CD14-positive monocyte (primary cell): ENCODE measurements at regions not wholly inside any gene's neighbourhood (a gene's known extent, or its start where the extent isn't known, plus 50 kb on each side); places are given as distances from the start of the nearest gene placed in this dataset.

ENCODE experiments used
- DNase-seq, 3 donors: peaks; one replicate each; pipeline ENCODE4 v3.0.0-alpha.2; 2011 to 2022
- H2AFZ ChIP-seq: 2 replicates; pipeline ENCODE4 v1.6.0; 2012; ENCODE audit warnings: mild to moderate bottlenecking, low read depth, low read length, inconsistent platforms; ENCODE audit not compliant: insufficient read depth, poor library complexity, severe bottlenecking
- H3K27ac ChIP-seq, 2 donors: 1 replicate in 1 of 2; 2 replicates in 1 of 2; pipeline ENCODE4 v1.5.1; 2012 to 2013; ENCODE audit warnings: low read length in 2 of 2, control low read depth in 1 of 2, inconsistent platforms in 1 of 2, low read depth in 1 of 2, mild to moderate bottlenecking in 1 of 2
- H3K27me3 ChIP-seq, 2 donors: one replicate each; pipeline versions ENCODE4 v1.6.0 to v1.6.1; 2011 to 2013; ENCODE audit warnings: low read length in 2 of 2; ENCODE audit not compliant: control insufficient read depth in 2 of 2, insufficient read depth in 2 of 2
- H3K36me3 ChIP-seq, 2 donors: replicated peaks in 1 of 2; 1 replicate in 1 of 2; 2 replicates in 1 of 2; pipeline versions ENCODE4 v1.5.1 to v1.6.1; 2012 to 2013; ENCODE audit warnings: low read length in 2 of 2, control low read depth in 1 of 2, inconsistent platforms in 1 of 2, mild to moderate bottlenecking in 1 of 2; ENCODE audit not compliant: insufficient read depth in 2 of 2, control insufficient read depth in 1 of 2
- H3K4me1 ChIP-seq, 2 donors: 1 replicate in 1 of 2; 2 replicates in 1 of 2; pipeline versions ENCODE4 v1.5.1 to v1.6.1; 2012 to 2013; ENCODE audit warnings: low read length in 2 of 2, control low read depth in 1 of 2, inconsistent platforms in 1 of 2, mild to moderate bottlenecking in 1 of 2, moderate library complexity in 1 of 2; ENCODE audit not compliant: insufficient read depth in 2 of 2, control insufficient read depth in 1 of 2
- H3K4me2 ChIP-seq: replicated peaks from 2 replicates; pipeline ENCODE3; 2012; ENCODE audit warnings: low read length, moderate library complexity, mild to moderate bottlenecking; ENCODE audit not compliant: poor library complexity, severe bottlenecking; ENCODE audit errors: extremely low read depth
- H3K4me3 ChIP-seq, 3 experiments: fragments of 200-600 bp in 1 of 3; sonication (generic) in 1 of 3; replicated peaks in 1 of 3; 1 replicate in 2 of 3; 2 replicates in 1 of 3; pipeline ENCODE4 v1.5.1; 2011 to 2013; ENCODE audit warnings: low read length in 3 of 3, mild to moderate bottlenecking in 3 of 3, control low read depth in 2 of 3, low read depth in 2 of 3, inconsistent platforms in 1 of 3, moderate library complexity in 1 of 3
- H3K79me2 ChIP-seq: 2 replicates; pipeline ENCODE4 v1.6.0; 2012; ENCODE audit warnings: mild to moderate bottlenecking, control low read depth, inconsistent platforms, low read length, moderate library complexity; ENCODE audit not compliant: insufficient read depth
- H3K9ac ChIP-seq: 2 replicates; pipeline ENCODE4 v1.6.0; 2017; ENCODE audit warnings: low read length, mild to moderate bottlenecking; ENCODE audit not compliant: insufficient read depth, poor library complexity, severe bottlenecking
- H3K9me3 ChIP-seq, 2 donors: replicated peaks in 1 of 2; 1 replicate in 1 of 2; 2 replicates in 1 of 2; pipeline versions ENCODE4 v1.5.1 to v1.6.1; 2012 to 2013; ENCODE audit warnings: low read length in 2 of 2, control low read depth in 1 of 2; ENCODE audit not compliant: control insufficient read depth in 1 of 2, insufficient read depth in 1 of 2
- H4K20me1 ChIP-seq: 2 replicates; pipeline ENCODE4 v1.6.0; 2012; ENCODE audit warnings: mild to moderate bottlenecking, low read length, control low read depth, moderate library complexity; ENCODE audit not compliant: insufficient read depth
- H3K27ac Mint-ChIP-seq, 7 donors: one replicate each; pipeline ENCODE4 v1.8.0; 2020; ENCODE audit warnings: mild to moderate bottlenecking in 7 of 7, mixed read lengths in 7 of 7, moderate library complexity in 6 of 7, inconsistent platforms in 2 of 7
- H3K27me3 Mint-ChIP-seq, 3 donors: one replicate each; pipeline ENCODE4 v1.8.0; 2021 to 2022; ENCODE audit warnings: low read depth in 3 of 3, mild to moderate bottlenecking in 3 of 3, mixed read lengths in 3 of 3, moderate library complexity in 3 of 3, inconsistent platforms in 1 of 3
- H3K36me3 Mint-ChIP-seq, 2 donors: one replicate each; pipeline ENCODE4 v1.8.0; 2020; ENCODE audit warnings: mixed read lengths in 2 of 2, inconsistent platforms in 1 of 2, mild to moderate bottlenecking in 1 of 2
- H3K4me1 Mint-ChIP-seq: one replicate; pipeline ENCODE4 v1.8.0; 2020; ENCODE audit warnings: mild to moderate bottlenecking, mixed read lengths
- H3K4me3 Mint-ChIP-seq, 2 donors: one replicate each; pipeline ENCODE4 v1.8.0; 2020; ENCODE audit warnings: mild to moderate bottlenecking in 2 of 2, mixed read lengths in 2 of 2, moderate library complexity in 1 of 2
- H3K9me3 Mint-ChIP-seq, 7 donors: one replicate each; pipeline ENCODE4 v1.8.0; 2020 to 2022; ENCODE audit warnings: mixed read lengths in 7 of 7, mild to moderate bottlenecking in 6 of 7, moderate library complexity in 6 of 7, inconsistent platforms in 2 of 7
- WGBS: methylation state at CpG from one replicate; pipeline ENCODE4 v1.1.5; 2013; ENCODE audit warnings: missing lambda C conversion rate; ENCODE audit not compliant: insufficient coverage; 5-methylcytosine and 5-hydroxymethylcytosine counted together
- intact Hi-C, 2 donors: fragments of 100-400 bp; cut with micrococcal nuclease; formaldehyde crosslinking; loops; one replicate each; pipeline versions ENCODE4 v1.15.0 to v1.15.1; 2023
- TF ChIP-seq, protein P1 (sequence below): fragments of 200-600 bp; IDR thresholded peaks from one replicate; pipeline ENCODE4 v1.8.0; 2022; ENCODE audit warnings: antibody characterized with exemption, mild to moderate bottlenecking

DNA sequence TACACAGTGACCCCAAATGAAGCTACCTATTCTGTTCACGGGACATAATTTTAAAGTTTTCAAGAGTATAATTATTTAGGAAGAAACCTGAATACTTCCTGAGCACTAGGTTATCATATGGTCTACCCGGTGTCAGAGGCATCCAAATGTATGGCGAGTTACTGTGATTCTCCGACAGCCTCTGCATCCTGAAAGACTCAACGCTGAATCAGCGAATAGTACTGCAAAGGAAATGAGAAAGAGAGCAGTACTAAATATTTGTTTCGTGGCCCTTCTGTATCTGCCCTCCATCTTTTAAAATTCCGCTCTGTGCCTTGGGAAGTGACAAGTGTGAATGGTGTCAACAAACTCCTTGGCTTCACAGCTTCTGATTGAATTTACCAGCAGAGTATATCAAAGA, 358.0 kb upstream of the ZEB2 start:
- Mint-ChIP-seq H3K27me3 (no peaks in the 10 kb centered on the region), H3K27ac (no peak overlapping the region), H3K4me1 (peaks cover 12% of the 10 kb centered on the region), H3K4me3 (no peak overlapping the region), H3K36me3 (peaks cover 0 to under 1% of the 10 kb centered on the region in 2 donors), H3K9me3 (peaks cover 0 to 9% (median 3%) of the 10 kb centered on the region in 7 donors)
- no peak overlapping the region for H2AFZ ChIP-seq
- no peaks in the 10 kb centered on the region for H4K20me1 ChIP-seq
- H3K9ac ChIP-seq, result no peak overlapping the region
- intact Hi-C loops, result no loop called here
- no peaks in the 10 kb centered on the region for H3K79me2 ChIP-seq
- no peaks in the 10 kb centered on the region for H3K27me3 ChIP-seq
- 98% methylated on average over 7 of the region's 8 CpGs for WGBS
- TF ChIP-seq, protein P1, sequence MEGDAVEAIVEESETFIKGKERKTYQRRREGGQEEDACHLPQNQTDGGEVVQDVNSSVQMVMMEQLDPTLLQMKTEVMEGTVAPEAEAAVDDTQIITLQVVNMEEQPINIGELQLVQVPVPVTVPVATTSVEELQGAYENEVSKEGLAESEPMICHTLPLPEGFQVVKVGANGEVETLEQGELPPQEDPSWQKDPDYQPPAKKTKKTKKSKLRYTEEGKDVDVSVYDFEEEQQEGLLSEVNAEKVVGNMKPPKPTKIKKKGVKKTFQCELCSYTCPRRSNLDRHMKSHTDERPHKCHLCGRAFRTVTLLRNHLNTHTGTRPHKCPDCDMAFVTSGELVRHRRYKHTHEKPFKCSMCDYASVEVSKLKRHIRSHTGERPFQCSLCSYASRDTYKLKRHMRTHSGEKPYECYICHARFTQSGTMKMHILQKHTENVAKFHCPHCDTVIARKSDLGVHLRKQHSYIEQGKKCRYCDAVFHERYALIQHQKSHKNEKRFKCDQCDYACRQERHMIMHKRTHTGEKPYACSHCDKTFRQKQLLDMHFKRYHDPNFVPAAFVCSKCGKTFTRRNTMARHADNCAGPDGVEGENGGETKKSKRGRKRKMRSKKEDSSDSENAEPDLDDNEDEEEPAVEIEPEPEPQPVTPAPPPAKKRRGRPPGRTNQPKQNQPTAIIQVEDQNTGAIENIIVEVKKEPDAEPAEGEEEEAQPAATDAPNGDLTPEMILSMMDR, result no peak
- no peak overlapping the region for H3K4me3 ChIP-seq
- H3K4me1 ChIP-seq, result peaks cover 4 to 8% of the 10 kb centered on the region in 2 donors
- H3K36me3 ChIP-seq, result no peaks in the 10 kb centered on the region
- no peak for DNase-seq
- no peak overlapping the region for H3K4me2 ChIP-seq
- no peaks in the 10 kb centered on the region for H3K9me3 ChIP-seq
- no peak overlapping the region for H3K27ac ChIP-seq

DNA sequence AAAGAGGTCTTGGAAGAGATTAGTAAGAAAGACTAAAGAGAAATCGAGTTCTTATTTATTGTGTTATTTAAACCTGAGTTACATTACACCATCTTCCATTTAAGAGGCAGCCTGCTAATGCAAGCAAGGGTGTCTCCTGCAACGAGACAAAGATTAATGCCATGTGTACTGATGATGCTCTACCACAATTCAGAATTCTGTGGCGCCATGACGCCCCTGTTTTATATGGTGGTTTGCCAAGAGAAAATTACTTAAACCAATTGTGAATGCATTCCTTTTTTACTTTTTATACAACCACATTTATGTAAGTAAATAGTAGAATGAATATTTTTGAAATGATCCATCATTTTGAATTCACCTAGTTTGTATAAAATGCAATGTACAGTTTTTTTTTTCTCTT, 356.1 kb upstream of the ZEB2 start:
- Mint-ChIP-seq H3K27ac (no peak overlapping the region), H3K4me3 (no peak overlapping the region), H3K4me1 (peaks cover 12% of the 10 kb centered on the region), H3K9me3 (peaks cover 0 to 6% (median 0%) of the 10 kb centered on the region in 7 donors), H3K27me3 (no peaks in the 10 kb centered on the region), H3K36me3 (no peaks in the 10 kb centered on the region)
- Histone ChIP-seq H3K9me3 (no peaks in the 10 kb centered on the region), H3K27me3 (no peaks in the 10 kb centered on the region), H3K79me2 (no peaks in the 10 kb centered on the region), H2AFZ (no peak overlapping the region), H3K27ac (no peak overlapping the region), H3K4me3 (no peak overlapping the region), H4K20me1 (no peaks in the 10 kb centered on the region), H3K36me3 (no peaks in the 10 kb centered on the region), H3K9ac (no peak overlapping the region), H3K4me2 (no peak overlapping the region), H3K4me1 (peaks cover 4 to 8% of the 10 kb centered on the region in 2 donors)
- no CpG with 5 or more reads among the region's 4 CpGs for WGBS
- DNase-seq, result no peak
- TF ChIP-seq, protein P1, result no peak
- intact Hi-C loops, result no loop called here
